ENCODE measurements at regions not wholly inside any gene's neighbourhood (a gene's known extent, or its start where the extent isn't known, plus 50 kb on each side); places are given as distances from the start of the nearest gene placed in this dataset.

- intact Hi-C loops (cut with DNase I; ENCODE audit: low total_unique reads) = no loop called here
- Histone ChIP-seq H3K4me3 (no peak overlapping the region), H3K4me1 (no peaks in the 10 kb centered on the region), H3K27me3 (no peaks in the 10 kb centered on the region), H3K9me3 (no peaks in the 10 kb centered on the region), H3K27ac (no peak overlapping the region), H3K36me3 (no peaks in the 10 kb centered on the region)
- no peak for TF ChIP-seq POLR2A (IDR thresholded peaks at IDR 0.05)
- no peak for TF ChIP-seq CTCF (IDR thresholded peaks at IDR 0.05)
- DNase-seq = no peak
These were observed 523.8 kb downstream of the PPARGC1A start for GRCh38 chr4:23365871-23366556.

- intact Hi-C loops (cut with DNase I; ENCODE audit: low total_unique reads) = no loop called here
- H3K27me3 ChIP-seq = no peaks in the 10 kb centered on the region
- TF ChIP-seq CTCF (IDR thresholded peaks at IDR 0.05) (no peak), POLR2A (IDR thresholded peaks at IDR 0.05) (no peak)
These were observed 524.8 kb downstream of the PPARGC1A start for GRCh38 chr4:23365086-23365485.

GRCh38 chr4:23364167-23364566, 525.7 kb downstream of the PPARGC1A start:
- Histone ChIP-seq H3K4me1 (no peaks in the 10 kb centered on the region), H3K9me3 (no peaks in the 10 kb centered on the region), H3K4me3 (no peak overlapping the region), H3K36me3 (no peaks in the 10 kb centered on the region), H3K27ac (no peak overlapping the region), H3K27me3 (no peaks in the 10 kb centered on the region)
- no peak for TF ChIP-seq CTCF (IDR thresholded peaks at IDR 0.05)
- TF ChIP-seq POLR2A (IDR thresholded peaks at IDR 0.05) = no peak
- DNase-seq = no peak
- intact Hi-C loops (cut with DNase I; ENCODE audit: low total_unique reads) = no loop called here

More at GRCh38 chr4:23365086-23365485, 524.8 kb downstream of the PPARGC1A start:
- no peaks in the 10 kb centered on the region for H3K9me3 ChIP-seq
- no peak overlapping the region for H3K27ac ChIP-seq
- no peaks in the 10 kb centered on the region for H3K4me1 ChIP-seq
- no peak for DNase-seq
- H3K4me3 ChIP-seq = no peak overlapping the region
- no peaks in the 10 kb centered on the region for H3K36me3 ChIP-seq

- no peak overlapping the region for H3K4me3 ChIP-seq
- TF ChIP-seq POLR2A (IDR thresholded peaks at IDR 0.05) (no peak), CTCF (IDR thresholded peaks at IDR 0.05) (no peak)
- H3K36me3 ChIP-seq = no peaks in the 10 kb centered on the region
- H3K4me1 ChIP-seq = no peaks in the 10 kb centered on the region
- no peak for DNase-seq
- no peak overlapping the region for H3K27ac ChIP-seq
- intact Hi-C loops (cut with DNase I; ENCODE audit: low total_unique reads) = no loop called here
- H3K27me3 ChIP-seq = no peaks in the 10 kb centered on the region
- no peaks in the 10 kb centered on the region for H3K9me3 ChIP-seq
These were observed 528.4 kb downstream of the PPARGC1A start for GRCh38 chr4:23361453-23361852.

GRCh38 chr4:23360718-23361117, 529.1 kb downstream of the PPARGC1A start:
- H3K4me1 ChIP-seq = no peaks in the 10 kb centered on the region
- H3K27ac ChIP-seq = no peak overlapping the region
- no peaks in the 10 kb centered on the region for H3K27me3 ChIP-seq
- no peak overlapping the region for H3K4me3 ChIP-seq
- intact Hi-C loops (cut with DNase I; ENCODE audit: low total_unique reads) = no loop called here
- no peak for TF ChIP-seq CTCF (IDR thresholded peaks at IDR 0.05)
- no peak for TF ChIP-seq POLR2A (IDR thresholded peaks at IDR 0.05)
- H3K36me3 ChIP-seq = no peaks in the 10 kb centered on the region
- no peaks in the 10 kb centered on the region for H3K9me3 ChIP-seq
- DNase-seq = no peak

Measured in uterus (tissue), 3 donors.